HG02973 (cell line): ENCODE measurements at regions not wholly inside any gene's neighbourhood (a gene's known extent, or its start where the extent isn't known, plus 50 kb on each side); places are given as distances from the start of the nearest gene placed in this dataset.

Experiments
- ATAC-seq: cut with Tn5 transposase; IDR thresholded peaks from one replicate; pipeline ENCODE4 v1.9.1; 2021; ENCODE audit warnings: moderate library complexity; ENCODE audit not compliant: unreplicated experiment

DNA sequence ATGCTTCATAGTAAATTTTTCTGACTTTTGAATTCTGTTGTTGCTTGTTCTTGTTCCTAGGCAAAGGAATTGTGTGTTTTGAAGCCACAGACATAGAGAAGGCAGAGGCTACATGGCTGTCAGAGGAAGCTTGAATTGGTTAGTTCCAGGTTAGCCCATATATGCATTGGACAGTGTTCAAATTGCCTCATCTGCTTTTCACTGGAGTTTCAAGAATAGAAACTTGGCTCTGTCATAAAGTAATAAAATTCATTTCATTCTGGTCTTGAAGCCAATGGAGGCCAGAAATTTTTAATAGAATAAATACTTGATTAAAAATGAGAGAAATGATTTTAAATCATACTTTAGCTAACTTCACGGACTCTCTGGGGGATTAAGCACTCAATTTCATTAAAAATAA lies 178.0 kb downstream of the YIPF5 start:
- no peak for ATAC-seq

DNA sequence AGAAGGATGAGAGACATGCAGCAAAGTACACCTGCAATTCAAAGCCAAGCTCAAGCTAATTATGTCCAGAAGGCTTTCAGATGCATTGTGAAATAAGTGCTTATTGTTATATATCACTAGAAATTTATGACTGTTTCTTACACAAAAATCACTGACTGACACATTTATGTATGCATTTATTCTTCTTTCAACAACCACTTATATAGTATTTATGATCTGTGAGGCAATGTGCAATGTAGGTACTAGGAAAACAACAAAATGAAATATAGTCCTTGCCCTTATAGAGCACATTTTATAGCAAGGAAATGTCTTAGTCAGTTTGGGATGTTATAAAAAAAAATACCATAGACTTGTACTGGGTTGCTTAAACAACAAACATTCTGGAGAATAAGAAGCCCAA lies 167.6 kb downstream of the YIPF5 start:
- ATAC-seq: no peak

DNA sequence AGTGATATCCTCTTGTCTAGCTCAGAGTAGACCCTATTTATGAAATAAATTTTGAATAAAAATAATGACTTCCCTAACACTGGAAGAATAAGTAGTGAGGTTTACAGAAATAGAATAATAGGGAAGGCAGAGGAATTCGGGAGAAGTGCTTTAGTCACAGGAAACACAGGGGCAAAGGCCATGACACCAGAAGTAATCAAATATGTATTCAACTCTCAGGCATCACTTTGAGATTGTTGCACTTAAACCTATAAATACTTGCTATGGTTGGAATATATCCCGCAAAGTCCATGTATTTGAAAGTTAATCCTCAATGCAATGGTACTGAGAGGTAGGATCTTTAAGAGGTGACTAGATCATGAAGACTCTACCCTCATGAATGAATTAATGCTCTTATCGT lies 166.8 kb downstream of the YIPF5 start:
- no peak for ATAC-seq

GRCh38 chr5:144004146-144004545 lies 166.3 kb downstream of the YIPF5 start:
- ATAC-seq: no peak

DNA sequence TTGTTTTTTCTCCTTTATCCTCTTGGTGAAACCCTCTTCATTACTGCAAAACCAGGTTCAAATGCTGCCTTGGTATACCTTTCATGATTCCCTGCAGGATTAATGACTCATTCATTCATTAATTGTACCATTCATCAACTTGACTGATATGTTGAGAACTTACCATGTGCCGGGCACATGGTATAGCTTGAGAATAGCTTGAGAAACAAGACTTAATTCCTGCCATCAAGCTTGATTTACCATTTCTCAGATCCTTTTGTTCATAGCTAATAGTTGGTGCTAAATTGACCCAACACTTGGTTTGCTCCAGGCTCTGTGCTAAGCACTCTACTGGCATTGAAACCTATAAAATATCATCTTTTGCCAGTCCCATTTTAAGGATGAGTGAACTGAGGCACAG lies 165.7 kb downstream of the YIPF5 start:
- ATAC-seq: no peak

DNA sequence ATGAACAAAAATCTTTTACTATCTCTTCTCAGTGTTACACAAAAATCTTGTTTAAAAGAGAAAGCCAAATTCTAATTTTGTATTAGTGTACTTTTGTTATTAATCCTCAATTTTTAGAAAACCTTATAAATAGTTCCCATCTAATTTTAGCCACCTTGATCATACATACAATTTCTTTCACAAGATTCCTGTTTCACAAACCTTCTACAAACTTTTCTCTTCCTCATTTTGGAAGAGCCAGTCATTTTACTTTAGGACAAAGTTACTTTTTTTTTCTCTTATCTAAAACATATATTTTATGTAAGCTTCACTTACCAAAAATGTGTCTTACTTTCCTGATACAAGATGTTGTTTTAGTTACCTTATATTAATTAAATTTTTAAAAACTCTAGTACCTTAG lies 161.3 kb downstream of the YIPF5 start:
- no peak for ATAC-seq

DNA sequence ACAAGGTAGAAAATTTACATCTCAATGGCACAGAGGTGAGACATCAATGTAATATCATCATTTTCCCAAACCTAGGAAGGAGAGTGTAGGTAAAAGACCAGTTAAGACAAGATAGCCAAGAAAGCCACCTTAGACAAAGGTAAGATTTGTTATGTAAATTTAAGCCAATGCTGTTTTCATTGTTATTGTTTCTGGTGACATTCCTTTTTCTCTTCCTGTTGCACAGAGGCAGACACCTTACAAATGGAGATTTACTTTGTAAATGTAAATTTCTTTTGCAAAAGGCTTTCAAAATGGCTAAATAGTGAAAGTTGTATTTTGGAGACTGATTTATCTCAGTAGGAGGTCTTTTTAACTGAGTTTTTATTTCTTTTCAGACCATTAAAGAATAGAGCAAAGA lies 159.1 kb downstream of the YIPF5 start:
- no peak for ATAC-seq

- no peak for ATAC-seq
Measured at GRCh38 chr5:144013816-144014215, 156.6 kb downstream of the YIPF5 start.

DNA sequence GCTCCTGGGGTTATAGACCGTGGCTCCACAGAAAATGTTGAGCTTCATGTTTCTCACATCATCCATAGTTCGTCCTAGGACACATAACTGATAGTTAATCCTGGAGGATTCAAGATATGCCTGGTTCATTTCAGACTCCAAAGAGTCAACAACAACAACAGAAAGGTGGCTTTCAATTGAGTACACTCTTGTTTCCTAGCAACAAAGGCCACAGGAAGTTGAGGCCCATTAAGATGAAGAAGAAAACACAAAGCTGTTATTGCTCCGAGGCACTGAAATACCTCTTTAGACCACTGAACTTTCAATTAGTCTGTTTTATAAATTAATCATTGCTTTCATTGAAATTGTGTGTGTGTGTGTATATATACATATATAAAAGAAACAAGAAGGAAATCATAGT lies 154.5 kb downstream of the YIPF5 start:
- no peak for ATAC-seq

GRCh38 chr5:144017119-144017518 lies 153.3 kb downstream of the YIPF5 start:
- no peak for ATAC-seq

DNA sequence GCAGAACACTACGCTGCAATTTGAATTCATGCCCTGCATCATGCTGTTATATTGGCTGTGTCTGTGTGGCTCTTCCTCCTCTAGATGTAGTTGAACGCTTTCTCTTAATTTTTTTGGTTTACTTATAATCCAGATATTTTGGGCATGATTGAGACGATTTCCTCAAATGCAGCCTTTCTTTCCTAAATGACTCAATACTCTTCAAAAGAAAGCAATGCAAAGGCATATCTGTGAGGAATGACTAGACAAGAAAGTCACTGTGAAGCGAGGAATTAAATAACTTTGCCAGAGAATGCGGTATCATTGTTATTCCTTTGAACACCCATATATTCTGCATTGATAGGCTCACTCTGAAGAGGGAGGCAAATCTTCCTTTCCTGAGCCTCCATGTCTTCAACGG lies 152.8 kb downstream of the YIPF5 start:
- no peak for ATAC-seq

DNA sequence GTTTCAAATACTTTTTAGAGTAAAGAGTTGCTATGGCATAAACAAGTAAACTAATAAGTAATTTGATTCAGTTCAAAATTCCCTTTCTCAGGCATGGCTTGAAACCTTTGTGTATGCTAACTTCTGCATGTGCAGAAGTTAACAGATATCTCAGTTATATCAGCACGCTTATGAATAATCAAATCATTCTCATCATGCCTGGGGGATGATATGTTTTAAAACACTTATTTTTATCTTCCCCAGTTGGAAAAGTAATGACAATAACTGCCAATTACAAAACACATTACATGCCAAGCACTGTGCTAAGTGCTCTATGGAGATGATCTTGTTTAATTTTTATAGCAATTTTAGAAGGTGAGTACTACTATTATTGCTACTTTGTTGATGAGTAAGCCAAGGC lies 146.4 kb downstream of the YIPF5 start:
- ATAC-seq: no peak

- ATAC-seq: no peak
Measured at GRCh38 chr5:144024545-144024944, 145.9 kb downstream of the YIPF5 start.

DNA sequence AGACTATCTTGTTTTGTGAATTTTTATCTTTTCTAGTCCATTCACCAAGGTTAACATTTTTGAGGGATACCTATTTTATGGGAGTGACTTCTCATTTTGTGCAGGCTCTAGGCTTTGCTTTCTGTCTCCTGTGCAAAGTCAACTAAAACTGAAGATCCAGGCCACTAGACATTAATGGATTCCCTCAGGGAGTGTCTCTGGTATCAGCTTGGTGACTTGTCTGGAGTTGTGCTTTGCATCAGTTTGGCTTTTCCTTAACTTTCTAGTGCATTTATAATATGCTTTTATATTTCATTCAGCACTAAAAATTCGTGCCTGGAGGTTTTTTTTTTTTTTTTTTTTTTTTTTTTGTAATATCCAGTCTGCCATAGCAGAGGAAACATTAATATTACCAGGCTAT lies 144.2 kb downstream of the YIPF5 start:
- no peak for ATAC-seq

GRCh38 chr5:144028058-144028457 lies 142.4 kb downstream of the YIPF5 start:
- no peak for ATAC-seq

DNA sequence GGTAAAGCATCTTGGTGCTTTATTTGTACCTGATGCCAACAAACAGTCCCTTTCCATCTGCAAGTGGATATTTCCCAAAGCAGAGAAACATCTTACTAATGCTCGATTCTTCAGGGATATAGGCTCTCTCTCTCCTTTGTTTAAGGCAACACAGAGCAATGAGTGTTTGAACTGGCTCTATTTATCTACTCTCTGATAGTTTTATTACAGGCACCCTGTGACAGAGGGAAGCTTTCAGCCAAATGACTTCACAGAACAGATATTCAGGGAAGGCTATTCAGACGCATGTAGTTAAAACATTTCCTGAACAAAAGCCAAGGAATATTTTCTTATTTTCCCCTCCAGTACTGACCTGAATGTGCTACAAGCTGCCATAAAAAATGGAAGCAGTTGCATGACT lies 141.8 kb downstream of the YIPF5 start:
- no peak for ATAC-seq

DNA sequence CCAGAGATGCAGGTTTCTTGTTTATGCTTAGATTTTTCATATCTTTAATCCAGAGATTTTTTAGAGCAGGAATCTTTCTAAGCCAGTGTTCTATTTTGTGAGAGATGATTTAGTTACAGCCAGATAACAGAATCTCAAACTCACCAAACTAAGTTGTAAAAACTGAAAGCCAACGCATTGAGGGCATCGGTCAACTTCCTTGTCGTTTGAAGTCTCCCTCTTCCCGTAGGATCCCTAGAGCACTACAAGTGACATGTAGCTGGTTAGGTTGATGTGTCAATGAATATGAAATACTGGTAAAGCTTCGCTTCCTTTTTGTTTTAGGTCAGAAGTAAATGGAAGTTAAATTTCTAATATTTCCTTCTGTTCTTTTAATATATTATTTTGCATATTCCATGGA lies 139.6 kb downstream of the YIPF5 start:
- no peak for ATAC-seq

- ATAC-seq: no peak
Measured at GRCh38 chr5:144032375-144032774, 138.1 kb downstream of the YIPF5 start.

- ATAC-seq: no peak
Measured at GRCh38 chr5:144033486-144033885, 137.0 kb downstream of the YIPF5 start.

DNA sequence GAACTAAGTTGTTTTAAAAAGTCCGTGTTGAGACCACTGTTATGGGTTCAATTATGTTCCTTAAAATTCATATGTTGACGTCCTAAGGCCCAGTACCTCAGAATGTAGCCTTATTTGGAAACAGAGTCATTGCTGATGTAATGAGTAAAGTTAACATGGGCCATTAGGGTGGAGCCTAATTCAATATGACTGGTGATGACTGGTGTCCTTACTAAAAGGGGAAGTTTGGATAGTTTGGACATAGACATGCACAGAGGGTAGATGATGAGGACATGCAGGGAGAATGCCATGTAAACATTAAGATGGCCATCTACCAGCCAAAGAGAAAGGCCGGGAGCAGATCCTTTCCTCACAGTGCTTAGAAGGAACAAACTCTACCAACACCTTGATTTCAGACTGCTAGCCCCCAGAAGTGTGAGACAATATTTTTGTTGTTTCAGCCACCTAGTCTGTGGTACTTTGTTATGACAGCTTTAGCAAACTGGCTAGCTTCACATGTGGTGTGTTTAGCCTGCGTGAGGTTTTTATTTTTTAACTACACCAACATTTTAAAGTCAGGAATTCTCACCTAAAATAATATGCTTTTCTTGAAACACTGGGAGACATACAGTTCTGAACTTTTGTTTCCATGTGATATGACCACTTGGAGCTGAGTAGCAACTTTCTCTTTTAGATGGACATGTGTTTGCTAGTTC lies 135.3 kb downstream of the YIPF5 start:
- no peak for ATAC-seq

DNA sequence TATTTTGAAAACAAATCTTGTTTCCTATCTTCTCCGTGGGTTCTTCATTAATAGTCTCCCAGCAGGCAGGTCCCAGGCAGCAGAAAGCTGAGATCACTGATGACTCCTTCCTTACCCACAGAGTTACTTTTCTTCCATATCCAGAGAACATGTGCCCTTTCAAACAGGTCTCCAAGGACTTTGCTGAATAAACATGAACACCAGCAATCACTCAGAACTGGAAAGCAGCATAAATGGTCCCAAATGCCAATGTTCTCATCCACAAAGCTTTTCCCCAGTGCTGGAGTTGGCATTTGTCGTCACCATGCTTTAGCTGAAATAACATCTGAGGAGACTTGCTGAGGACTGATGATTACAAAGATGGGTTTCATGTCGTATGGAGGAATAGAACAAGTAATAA lies 134.0 kb downstream of the YIPF5 start:
- no peak for ATAC-seq

- ATAC-seq: no peak
Measured at GRCh38 chr5:144040615-144041305, 129.7 kb downstream of the YIPF5 start.

- no peak for ATAC-seq
Measured at GRCh38 chr5:144042156-144042555, 128.3 kb downstream of the YIPF5 start.
